CD4-positive, alpha-beta memory T cell (primary cell): ENCODE measurements at regions not wholly inside any gene's neighbourhood (a gene's known extent, or its start where the extent isn't known, plus 50 kb on each side); places are given as distances from the start of the nearest gene placed in this dataset.

Experiments used
- CTCF ChIA-PET: fragments of 350-600 bp; sonication (Branson Sonifier 250); formaldehyde crosslinking; loops from one replicate; lab custom pipeline; 2021; ENCODE audit warnings: inconsistent platforms; ENCODE audit not compliant: partially characterized antibody; lab: Charles Lee
- POLR2A ChIA-PET: fragments of 350-600 bp; sonication (Branson Sonifier 250); formaldehyde crosslinking; loops from one replicate; lab custom pipeline; 2021; ENCODE audit not compliant: partially characterized antibody; lab: Charles Lee
- DNase-seq, 5 donors: peaks; one replicate each; pipeline versions ENCODE4 v3.0.0 to v3.0.0-alpha.2; 2020 to 2022; ENCODE audit warnings: mixed read lengths in 1 of 5
- H3K27ac ChIP-seq: one replicate; pipeline ENCODE4 v1.7.0; 2013; ENCODE audit warnings: low read depth, low read length
- H3K27me3 ChIP-seq: 2 replicates; pipeline ENCODE4 v1.7.0; 2013; ENCODE audit warnings: mild to moderate bottlenecking, low read length, moderate library complexity; ENCODE audit not compliant: insufficient read depth
- H3K36me3 ChIP-seq: 2 replicates; pipeline ENCODE4 v1.7.0; 2013; ENCODE audit warnings: mild to moderate bottlenecking, low read length, moderate library complexity; ENCODE audit not compliant: insufficient read depth
- H3K4me1 ChIP-seq: 2 replicates; pipeline ENCODE4 v1.7.0; 2013; ENCODE audit warnings: mild to moderate bottlenecking, low read length, moderate library complexity; ENCODE audit not compliant: insufficient read depth
- H3K4me3 ChIP-seq, 2 donors: one replicate each; pipeline ENCODE4 v1.7.0; 2013; ENCODE audit warnings: low read length in 2 of 2, mild to moderate bottlenecking in 1 of 2
- H3K9me3 ChIP-seq, 2 donors: one replicate each; pipeline ENCODE4 v1.7.0; 2013; ENCODE audit warnings: low read length in 2 of 2, control low read depth in 1 of 2; ENCODE audit not compliant: control insufficient read depth in 1 of 2
- H3K27ac Mint-ChIP-seq, 7 donors: one replicate each; pipeline ENCODE4 v1.8.0; 2020 to 2021; ENCODE audit warnings: mixed read lengths in 7 of 7, mild to moderate bottlenecking in 6 of 7, inconsistent platforms in 3 of 7, moderate library complexity in 3 of 7
- H3K27me3 Mint-ChIP-seq, 2 donors: one replicate each; pipeline ENCODE4 v1.8.0; 2020 to 2021; ENCODE audit warnings: mixed read lengths in 2 of 2
- H3K36me3 Mint-ChIP-seq, 2 donors: one replicate each; pipeline ENCODE4 v1.8.0; 2020 to 2021; ENCODE audit warnings: mixed read lengths in 2 of 2, inconsistent platforms in 1 of 2, mild to moderate bottlenecking in 1 of 2
- H3K4me1 Mint-ChIP-seq, 4 donors: one replicate each; pipeline ENCODE4 v1.8.0; 2020 to 2021; ENCODE audit warnings: mixed read lengths in 4 of 4, mild to moderate bottlenecking in 1 of 4
- H3K4me3 Mint-ChIP-seq, 8 donors: one replicate each; pipeline ENCODE4 v1.8.0; 2020 to 2021; ENCODE audit warnings: mixed read lengths in 8 of 8, mild to moderate bottlenecking in 7 of 8, moderate library complexity in 6 of 8, inconsistent platforms in 3 of 8
- H3K9me3 Mint-ChIP-seq, 8 donors: one replicate each; pipeline ENCODE4 v1.8.0; 2020 to 2021; ENCODE audit warnings: mixed read lengths in 8 of 8, mild to moderate bottlenecking in 5 of 8, inconsistent platforms in 3 of 8, moderate library complexity in 1 of 8
- intact Hi-C: fragments of 100-400 bp; cut with micrococcal nuclease; formaldehyde crosslinking; loops from one replicate; pipeline ENCODE4 v1.15.1; 2023

- no peaks in the 10 kb centered on the region for H3K4me1 ChIP-seq
- peaks cover 4 to 7% of the 10 kb centered on the region in 2 donors for H3K27me3 Mint-ChIP-seq
- no peak overlapping the region for H3K27ac Mint-ChIP-seq
- no peaks in the 10 kb centered on the region for H3K36me3 Mint-ChIP-seq
- H3K4me3 ChIP-seq = no peak overlapping the region
- no peak overlapping the region for H3K27ac ChIP-seq
- ChIA-PET CTCF (no interaction called here), POLR2A (no interaction called here)
- intact Hi-C loops = no loop called here
- no peak overlapping the region for H3K4me3 Mint-ChIP-seq
- H3K4me1 Mint-ChIP-seq = no peaks in the 10 kb centered on the region
- no peaks in the 10 kb centered on the region for H3K9me3 ChIP-seq
- no peaks in the 10 kb centered on the region for H3K36me3 ChIP-seq
- H3K27me3 ChIP-seq = no peaks in the 10 kb centered on the region
- H3K9me3 Mint-ChIP-seq = no peaks in the 10 kb centered on the region
- DNase-seq = no peak
Measured at GRCh38 chr3:124431331-124431994, 298.8 kb upstream of the UMPS start.

DNA sequence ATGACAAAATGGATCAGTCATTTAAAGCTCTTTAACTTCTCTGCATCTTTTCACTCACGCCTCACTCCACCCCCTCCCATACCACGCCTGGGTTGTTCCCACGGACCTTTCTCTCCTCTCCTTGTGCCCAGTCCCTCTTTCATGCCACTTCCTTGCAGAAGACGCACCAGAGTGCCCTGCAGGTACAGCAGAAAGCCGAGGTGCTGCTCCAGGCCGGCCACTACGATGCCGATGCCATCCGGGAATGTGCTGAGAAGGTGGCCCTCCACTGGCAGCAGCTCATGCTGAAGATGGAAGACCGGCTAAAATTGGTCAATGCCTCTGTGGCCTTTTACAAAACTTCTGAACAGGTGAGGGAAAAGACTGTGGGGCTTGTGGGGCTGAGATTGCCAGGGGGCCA is 296.1 kb upstream of the UMPS start:
- peaks cover 2 to 3% of the 10 kb centered on the region in 2 donors for H3K27me3 Mint-ChIP-seq
- ChIA-PET POLR2A (no interaction called here), CTCF (interaction anchor here (0.9 kb wide), 1 partner anchor 11 kb away, joined by 3 read pairs; no protein-coding TSS in a partner anchor)

DNA sequence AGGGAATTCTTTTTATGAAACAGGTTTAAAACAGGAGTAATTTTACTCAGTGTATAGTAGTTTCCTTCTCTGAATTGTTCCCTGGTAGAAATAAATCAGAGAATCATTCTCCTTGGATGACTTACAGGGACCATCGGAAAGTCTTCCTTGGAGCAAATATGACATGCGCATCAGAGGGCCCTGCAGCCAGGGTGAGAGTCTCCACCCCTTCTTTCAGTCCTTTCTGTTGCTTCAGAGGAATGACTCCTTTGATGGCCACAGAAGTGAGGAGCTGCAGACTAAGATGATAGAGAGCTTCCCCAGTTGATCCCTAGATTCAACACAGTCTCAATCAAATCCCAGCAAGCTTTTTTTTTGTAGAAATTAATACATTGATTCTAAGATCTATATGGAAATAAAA is 294.8 kb upstream of the UMPS start:
- Mint-ChIP-seq H3K9me3 (no peaks in the 10 kb centered on the region), H3K36me3 (no peaks in the 10 kb centered on the region), H3K4me3 (no peak overlapping the region), H3K27me3 (peaks cover 3% of the 10 kb centered on the region in 2 donors), H3K4me1 (no peaks in the 10 kb centered on the region), H3K27ac (no peak overlapping the region)
- ChIA-PET CTCF (no interaction called here), POLR2A (no interaction called here)
- no peaks in the 10 kb centered on the region for H3K4me1 ChIP-seq
- no peak for DNase-seq
- H3K27me3 ChIP-seq = no peaks in the 10 kb centered on the region
- no peaks in the 10 kb centered on the region for H3K36me3 ChIP-seq
- H3K9me3 ChIP-seq = no peaks in the 10 kb centered on the region
- no peak overlapping the region for H3K4me3 ChIP-seq
- intact Hi-C loops = no loop called here
- H3K27ac ChIP-seq = no peak overlapping the region

More for the DNA sequence above, 296.1 kb upstream of the UMPS start:
- Histone ChIP-seq H3K36me3 (no peaks in the 10 kb centered on the region), H3K27ac (no peak overlapping the region), H3K9me3 (no peaks in the 10 kb centered on the region), H3K4me3 (no peak overlapping the region), H3K27me3 (no peaks in the 10 kb centered on the region), H3K4me1 (no peaks in the 10 kb centered on the region)
- DNase-seq = no peak
- Mint-ChIP-seq H3K27ac (no peak overlapping the region), H3K4me1 (no peaks in the 10 kb centered on the region), H3K9me3 (no peaks in the 10 kb centered on the region), H3K4me3 (no peak overlapping the region), H3K36me3 (no peaks in the 10 kb centered on the region)
- intact Hi-C loops = no loop called here

GRCh38 chr3:124438813-124439212 is 291.4 kb upstream of the UMPS start:
- intact Hi-C loops = no loop called here
- Histone ChIP-seq H3K27ac (no peak overlapping the region), H3K36me3 (no peaks in the 10 kb centered on the region), H3K27me3 (no peaks in the 10 kb centered on the region), H3K9me3 (no peaks in the 10 kb centered on the region), H3K4me3 (no peak overlapping the region), H3K4me1 (no peaks in the 10 kb centered on the region)
- Mint-ChIP-seq H3K27ac (no peak overlapping the region), H3K36me3 (no peaks in the 10 kb centered on the region), H3K27me3 (peaks cover 6 to 7% of the 10 kb centered on the region in 2 donors), H3K4me3 (no peak overlapping the region), H3K9me3 (no peaks in the 10 kb centered on the region), H3K4me1 (no peaks in the 10 kb centered on the region)
- CTCF ChIA-PET = no interaction called here
- no peak for DNase-seq
- POLR2A ChIA-PET = no interaction called here

DNA sequence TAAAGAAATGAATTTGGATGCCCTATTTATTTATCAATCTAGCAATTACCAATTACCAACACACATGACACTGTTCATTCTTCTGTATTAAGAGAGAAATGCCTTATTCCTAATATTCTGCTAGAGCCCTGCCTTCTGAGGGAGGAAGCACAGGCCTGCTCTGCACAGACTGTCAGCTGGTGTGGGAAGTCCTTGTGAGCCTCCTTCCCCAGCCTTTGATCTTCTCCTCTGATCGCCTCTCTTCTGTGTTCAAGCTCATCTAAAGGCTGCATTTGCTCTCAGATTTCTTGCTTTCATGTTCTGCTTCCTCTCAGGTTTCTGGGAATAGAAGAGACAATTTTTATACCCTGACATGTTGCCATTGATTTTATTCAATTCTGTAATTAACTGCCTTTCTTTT is 290.6 kb upstream of the UMPS start:
- CTCF ChIA-PET = no interaction called here

GRCh38 chr3:124441766-124442165 is 288.5 kb upstream of the UMPS start:
- intact Hi-C loops = no loop called here
- Histone ChIP-seq H3K36me3 (no peaks in the 10 kb centered on the region), H3K27me3 (no peaks in the 10 kb centered on the region), H3K27ac (no peak overlapping the region), H3K9me3 (no peaks in the 10 kb centered on the region), H3K4me3 (no peak overlapping the region), H3K4me1 (no peaks in the 10 kb centered on the region)
- Mint-ChIP-seq H3K9me3 (no peaks in the 10 kb centered on the region), H3K27ac (no peak overlapping the region), H3K36me3 (no peaks in the 10 kb centered on the region), H3K4me3 (no peak overlapping the region), H3K27me3 (peaks cover 5 to 7% of the 10 kb centered on the region in 2 donors), H3K4me1 (no peaks in the 10 kb centered on the region)
- CTCF ChIA-PET = interaction anchor here (0.7 kb wide), 1 partner anchor 1156 kb away, joined by 4 read pairs; no protein-coding TSS in a partner anchor
- no peak for DNase-seq
- POLR2A ChIA-PET = no interaction called here

More for the DNA sequence above, 290.6 kb upstream of the UMPS start:
- POLR2A ChIA-PET = no interaction called here
- Histone ChIP-seq H3K4me3 (no peak overlapping the region), H3K4me1 (no peaks in the 10 kb centered on the region), H3K9me3 (no peaks in the 10 kb centered on the region), H3K36me3 (no peaks in the 10 kb centered on the region), H3K27ac (no peak overlapping the region), H3K27me3 (no peaks in the 10 kb centered on the region)
- Mint-ChIP-seq H3K27me3 (peaks cover 6 to 9% of the 10 kb centered on the region in 2 donors), H3K27ac (no peak overlapping the region), H3K4me1 (no peaks in the 10 kb centered on the region), H3K9me3 (no peaks in the 10 kb centered on the region), H3K4me3 (no peak overlapping the region), H3K36me3 (no peaks in the 10 kb centered on the region)
- intact Hi-C loops = no loop called here
- no peak for DNase-seq

DNA sequence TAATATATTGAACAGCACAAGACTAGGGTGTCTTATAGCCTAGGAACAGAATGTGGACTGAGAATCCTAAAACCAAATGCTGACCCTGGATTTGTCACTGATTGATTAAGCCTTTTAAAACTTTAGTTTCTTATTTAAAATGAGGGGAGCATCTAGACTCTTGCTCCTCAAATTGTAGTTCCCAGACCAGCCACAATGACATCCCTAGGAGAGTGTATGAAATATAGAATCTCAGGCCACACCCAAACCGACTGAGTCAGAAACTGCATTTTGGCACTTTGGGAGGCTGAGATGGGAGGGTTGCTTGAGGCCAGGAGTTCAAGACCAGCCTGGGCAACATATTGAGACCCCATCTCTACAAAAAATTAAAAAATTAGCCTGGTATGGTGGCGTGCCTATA is 287.8 kb upstream of the UMPS start:
- H3K36me3 Mint-ChIP-seq = no peaks in the 10 kb centered on the region
- Histone ChIP-seq H3K4me1 (no peaks in the 10 kb centered on the region), H3K27me3 (no peaks in the 10 kb centered on the region), H3K4me3 (no peak overlapping the region), H3K27ac (no peak overlapping the region), H3K36me3 (no peaks in the 10 kb centered on the region), H3K9me3 (no peaks in the 10 kb centered on the region)
- DNase-seq = no peak
- no peak overlapping the region for H3K4me3 Mint-ChIP-seq
- intact Hi-C loops = no loop called here
- no peaks in the 10 kb centered on the region for H3K4me1 Mint-ChIP-seq
- peaks cover 5 to 7% of the 10 kb centered on the region in 2 donors for H3K27me3 Mint-ChIP-seq
- H3K27ac Mint-ChIP-seq = peak overlapping the region in 1 of 7 donors; percentile 57
- ChIA-PET POLR2A (no interaction called here), CTCF (no interaction called here)
- no peaks in the 10 kb centered on the region for H3K9me3 Mint-ChIP-seq
